ENCODE measurements at regions not wholly inside any gene's neighbourhood (a gene's known extent, or its start where the extent isn't known, plus 50 kb on each side); places are given as distances from the start of the nearest gene placed in this dataset.

DNA sequence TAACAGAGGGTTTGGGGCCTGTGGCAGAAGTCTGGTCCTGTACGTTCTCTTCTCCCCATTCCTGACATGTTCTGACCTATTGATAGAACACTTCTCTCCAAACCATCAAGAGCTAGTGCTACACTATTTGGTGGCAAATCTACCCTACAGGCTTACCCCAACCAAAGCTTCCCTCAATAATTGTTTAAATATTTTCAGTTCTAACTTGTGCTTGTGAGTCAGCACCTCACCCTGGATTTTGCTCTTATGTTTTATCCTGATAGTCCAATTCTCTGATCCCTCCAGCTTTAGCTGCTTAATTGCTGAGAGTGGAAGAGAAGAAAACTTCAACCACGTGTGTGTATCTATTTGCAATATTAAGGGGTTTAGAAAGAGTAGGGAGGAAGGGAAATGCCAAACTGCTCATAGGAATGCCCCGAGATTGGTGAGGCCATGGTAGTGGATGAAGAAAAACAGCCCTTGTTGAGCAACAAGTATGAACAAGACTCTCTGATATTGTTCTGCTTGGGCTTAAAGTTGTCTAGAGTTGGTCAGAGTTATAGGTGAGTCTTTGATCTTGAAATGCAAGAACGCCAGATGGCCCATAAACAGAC, 67.8 kb upstream of the PARD3B start:
- no peak overlapping the region for H3K27ac ChIP-seq (replicated peaks in 1 of 4)
- intact Hi-C loops (cut with DNase I) = no loop called here
- H3K9me3 ChIP-seq = no peaks in the 10 kb centered on the region
- WGBS = 93% methylated on average over 4 of the region's 4 CpGs
- no peak for TF ChIP-seq CTCF (IDR thresholded peaks at IDR 0.05)
- TF ChIP-seq EP300 (IDR thresholded peaks at IDR 0.05) = no peak
- TF ChIP-seq POLR2AphosphoS5 (IDR thresholded peaks at IDR 0.05) = no peak
- no peak for TF ChIP-seq POLR2A (IDR thresholded peaks at IDR 0.05; ENCODE audit: low read depth)
- no peaks in the 10 kb centered on the region for H3K27me3 ChIP-seq
- no peaks in the 10 kb centered on the region for H3K4me1 ChIP-seq
- H3K4me3 ChIP-seq = no peak overlapping the region
- H3K36me3 ChIP-seq = no peaks in the 10 kb centered on the region
- DNase-seq (ENCODE audit: extremely low spot score) = no peak

DNA sequence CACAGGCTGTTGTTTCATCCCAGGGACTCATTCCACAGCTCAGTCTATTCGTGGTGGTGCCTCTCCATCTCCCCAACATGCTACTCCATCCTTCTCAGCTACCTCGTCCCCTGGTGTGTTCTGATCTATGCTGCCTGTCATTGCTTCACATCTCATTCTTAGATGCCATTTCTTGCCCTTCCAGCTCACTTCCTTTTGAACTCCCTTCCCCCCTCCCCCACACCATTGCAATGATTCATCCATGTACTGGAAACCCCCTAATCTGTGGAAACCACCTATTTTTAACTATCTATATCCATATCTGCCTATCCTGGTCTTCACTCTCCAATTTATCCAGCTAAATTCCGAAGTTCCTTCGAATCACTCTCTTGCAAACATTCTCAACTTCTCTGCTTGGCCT, 65.7 kb upstream of the PARD3B start:
- Histone ChIP-seq H3K4me3 (no peak overlapping the region), H3K27ac (replicated peaks in 1 of 4) (no peak overlapping the region), H3K9me3 (no peaks in the 10 kb centered on the region), H3K27me3 (no peaks in the 10 kb centered on the region), H3K4me1 (no peaks in the 10 kb centered on the region), H3K36me3 (no peaks in the 10 kb centered on the region)
- intact Hi-C loops (cut with DNase I) = no loop called here
- no peak for DNase-seq (ENCODE audit: extremely low spot score)
- 76% methylated on average over 4 of the region's 4 CpGs for WGBS
- TF ChIP-seq POLR2AphosphoS5 (IDR thresholded peaks at IDR 0.05) = no peak
- no peak for TF ChIP-seq POLR2A (IDR thresholded peaks at IDR 0.05; ENCODE audit: low read depth)
- TF ChIP-seq CTCF (IDR thresholded peaks at IDR 0.05) = no peak
- TF ChIP-seq EP300 (IDR thresholded peaks at IDR 0.05) = no peak

- intact Hi-C loops (cut with DNase I) = no loop called here
- Histone ChIP-seq H3K9me3 (no peaks in the 10 kb centered on the region), H3K27ac (replicated peaks in 1 of 4) (no peak overlapping the region), H3K36me3 (no peaks in the 10 kb centered on the region), H3K27me3 (no peaks in the 10 kb centered on the region), H3K4me1 (no peaks in the 10 kb centered on the region), H3K4me3 (no peak overlapping the region)
- no peak for TF ChIP-seq POLR2A (IDR thresholded peaks at IDR 0.05; ENCODE audit: low read depth)
- no peak for TF ChIP-seq CTCF (IDR thresholded peaks at IDR 0.05)
- no peak for TF ChIP-seq POLR2AphosphoS5 (IDR thresholded peaks at IDR 0.05)
- no peak for TF ChIP-seq EP300 (IDR thresholded peaks at IDR 0.05)
- DNase-seq (ENCODE audit: extremely low spot score) = no peak
Measured at GRCh38 chr2:204480676-204481075, 64.6 kb upstream of the PARD3B start.

- 64% methylated on average over 4 of the region's 4 CpGs for WGBS
- TF ChIP-seq EP300 (IDR thresholded peaks at IDR 0.05) (no peak), CTCF (IDR thresholded peaks at IDR 0.05) (no peak), POLR2A (IDR thresholded peaks at IDR 0.05; ENCODE audit: low read depth) (no peak), POLR2AphosphoS5 (IDR thresholded peaks at IDR 0.05) (no peak)
- Histone ChIP-seq H3K4me3 (no peak overlapping the region), H3K9me3 (no peaks in the 10 kb centered on the region), H3K4me1 (peaks cover 0 to 16% (median 2%) of the 10 kb centered on the region in 4 donors), H3K36me3 (no peaks in the 10 kb centered on the region), H3K27ac (replicated peaks in 1 of 4) (no peak overlapping the region), H3K27me3 (no peaks in the 10 kb centered on the region)
- DNase-seq (ENCODE audit: extremely low spot score) = no peak
- intact Hi-C loops (cut with DNase I) = no loop called here
Measured at GRCh38 chr2:204483608-204484081, 61.6 kb upstream of the PARD3B start.

DNA sequence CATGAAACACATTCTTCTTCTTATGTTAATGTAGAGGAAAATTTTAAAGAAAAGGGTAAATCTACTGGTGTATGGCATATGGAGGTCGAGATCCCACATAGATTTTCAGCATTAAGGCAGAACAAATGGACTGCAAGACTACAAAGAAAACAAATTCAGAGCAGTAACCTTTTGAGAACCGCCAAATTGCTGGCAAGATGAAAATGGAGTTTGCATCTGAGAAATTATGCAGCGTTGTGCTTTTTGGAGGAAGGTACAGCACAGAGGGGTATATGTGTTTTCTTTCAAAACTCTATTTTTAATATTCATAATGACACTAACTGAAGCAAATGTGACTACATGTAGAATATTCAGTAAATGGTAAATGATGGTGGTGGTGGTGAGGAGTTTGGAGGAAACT, 59.0 kb upstream of the PARD3B start:
- no peak for DNase-seq (ENCODE audit: extremely low spot score)
- H3K36me3 ChIP-seq = no peaks in the 10 kb centered on the region
- no peak overlapping the region for H3K4me3 ChIP-seq
- no peak overlapping the region for H3K27ac ChIP-seq (replicated peaks in 1 of 4)
- H3K9me3 ChIP-seq = no peaks in the 10 kb centered on the region
- H3K27me3 ChIP-seq = no peaks in the 10 kb centered on the region
- WGBS = 96% methylated on average over 3 of the region's 3 CpGs
- TF ChIP-seq CTCF (IDR thresholded peaks at IDR 0.05) (no peak), POLR2AphosphoS5 (IDR thresholded peaks at IDR 0.05) (no peak), POLR2A (IDR thresholded peaks at IDR 0.05; ENCODE audit: low read depth) (no peak), EP300 (IDR thresholded peaks at IDR 0.05) (no peak)
- intact Hi-C loops (cut with DNase I) = no loop called here
- H3K4me1 ChIP-seq = peaks cover 0 to 16% (median 2%) of the 10 kb centered on the region in 4 donors

Data from esophagus muscularis mucosa (tissue), 4 donors.